H9 (cell line): ENCODE measurements at regions not wholly inside any gene's neighbourhood (a gene's known extent, or its start where the extent isn't known, plus 50 kb on each side); places are given as distances from the start of the nearest gene placed in this dataset.
A peak's percentile ranks its signal among the peaks of the same experiment; 100 is the strongest.

Source experiments
- DNase-seq: peaks from one replicate; pipeline ENCODE4 v3.0.0-alpha.2; 2017
- H2AFZ ChIP-seq: one replicate; pipeline ENCODE4 v1.6.1; 2013; ENCODE audit warnings: mild to moderate bottlenecking, low read length, control low read depth, moderate library complexity
- H2AK5ac ChIP-seq: 2 replicates; pipeline ENCODE4 v1.6.1; 2013; ENCODE audit warnings: low read length, control low read depth, mixed read lengths; ENCODE audit not compliant: insufficient read length
- H2BK120ac ChIP-seq: one replicate; pipeline ENCODE4 v1.6.1; 2013; ENCODE audit warnings: low read depth, mild to moderate bottlenecking, low read length, control low read depth, inconsistent platforms; ENCODE audit not compliant: poor library complexity, severe bottlenecking
- H2BK12ac ChIP-seq: 2 replicates; pipeline ENCODE4 v1.6.1; 2013; ENCODE audit warnings: low read length, control low read depth, mixed read lengths, low read depth; ENCODE audit not compliant: insufficient read length
- H2BK15ac ChIP-seq: 2 replicates; pipeline ENCODE4 v1.6.1; 2013; ENCODE audit warnings: low read depth, low read length, control low read depth
- H2BK20ac ChIP-seq: one replicate; pipeline ENCODE4 v1.6.1; 2013; ENCODE audit warnings: low read depth, mild to moderate bottlenecking, low read length, control low read depth, inconsistent platforms; ENCODE audit not compliant: poor library complexity, severe bottlenecking
- H2BK5ac ChIP-seq: 2 replicates; pipeline ENCODE4 v1.6.1; 2013; ENCODE audit warnings: low read length, control low read depth, mixed read lengths; ENCODE audit not compliant: insufficient read length
- H3K14ac ChIP-seq: 2 replicates; pipeline ENCODE4 v1.6.1; 2013; ENCODE audit warnings: low read length, control low read depth; ENCODE audit not compliant: insufficient read depth
- H3K18ac ChIP-seq: 2 replicates; pipeline ENCODE4 v1.6.1; 2013; ENCODE audit warnings: low read depth, mild to moderate bottlenecking, mixed read lengths, low read length, control low read depth; ENCODE audit not compliant: insufficient read length
- H3K23ac ChIP-seq: 2 replicates; pipeline ENCODE4 v1.6.1; 2013; ENCODE audit warnings: low read length, control low read depth, mixed read lengths, low read depth; ENCODE audit not compliant: insufficient read length
- H3K23me2 ChIP-seq: 2 replicates; pipeline ENCODE4 v1.6.1; 2013; ENCODE audit warnings: low read depth, mild to moderate bottlenecking, mixed read lengths, low read length, control low read depth; ENCODE audit not compliant: insufficient read length, poor library complexity, severe bottlenecking
- H3K27ac ChIP-seq: 2 replicates; pipeline ENCODE4 v1.5.1; 2013; ENCODE audit warnings: low read length, control low read depth, mixed read lengths, low read depth; ENCODE audit not compliant: insufficient read length
- H3K27me3 ChIP-seq: 2 replicates; pipeline ENCODE4 v1.6.1; 2013; ENCODE audit warnings: low read length, control low read depth, inconsistent platforms; ENCODE audit not compliant: insufficient read depth
- H3K4ac ChIP-seq: 2 replicates; pipeline ENCODE4 v1.6.1; 2013; ENCODE audit warnings: low read depth, mild to moderate bottlenecking, control low read depth, inconsistent platforms, low read length, moderate library complexity
- H3K4me1 ChIP-seq: 2 replicates; pipeline ENCODE4 v1.6.1; 2013; ENCODE audit warnings: low read length, control low read depth, inconsistent platforms; ENCODE audit not compliant: insufficient read depth
- H3K4me2 ChIP-seq: 2 replicates; pipeline ENCODE4 v1.6.1; 2013; ENCODE audit warnings: low read length, control low read depth, mixed read lengths; ENCODE audit not compliant: insufficient read length, insufficient read depth
- H3K56ac ChIP-seq: 2 replicates; pipeline ENCODE4 v1.6.1; 2013; ENCODE audit warnings: low read depth, mild to moderate bottlenecking, mixed read lengths, low read length, control low read depth; ENCODE audit not compliant: insufficient read length
- H3K79me1 ChIP-seq: 2 replicates; pipeline ENCODE4 v1.6.1; 2013; ENCODE audit warnings: low read depth, mild to moderate bottlenecking, moderate library complexity, low read length, control low read depth, inconsistent platforms; ENCODE audit not compliant: insufficient read depth, poor library complexity, severe bottlenecking
- H3K79me2 ChIP-seq: 2 replicates; pipeline ENCODE4 v1.6.1; 2013; ENCODE audit warnings: low read length, control low read depth, inconsistent platforms; ENCODE audit not compliant: insufficient read depth
- H3K9ac ChIP-seq: 2 replicates; pipeline ENCODE4 v1.6.1; 2013; ENCODE audit warnings: low read length, control low read depth, mixed read lengths; ENCODE audit not compliant: insufficient read length; ENCODE audit errors: extremely low read depth
- H3K9me3 ChIP-seq: one replicate; pipeline ENCODE4 v1.6.1; 2013; ENCODE audit warnings: low read depth, low read length, inconsistent platforms; ENCODE audit not compliant: control insufficient read depth
- H3T11ph ChIP-seq: one replicate; pipeline ENCODE4 v1.6.1; 2013; ENCODE audit warnings: mild to moderate bottlenecking, low read length, control low read depth, inconsistent platforms
- H4K20me1 ChIP-seq: one replicate; pipeline ENCODE4 v1.6.1; 2013; ENCODE audit not compliant: control insufficient read depth, insufficient read length, insufficient read depth
- H4K5ac ChIP-seq: 2 replicates; pipeline ENCODE4 v1.6.1; 2013; ENCODE audit warnings: low read depth, mild to moderate bottlenecking, mixed read lengths, low read length, control low read depth; ENCODE audit not compliant: insufficient read length
- H4K8ac ChIP-seq: replicated peaks from 2 replicates; pipeline ENCODE4 v1.6.1; 2013; ENCODE audit warnings: low read length, control low read depth, mixed read lengths, low read depth; ENCODE audit not compliant: insufficient read length
- H4K91ac ChIP-seq: 2 replicates; pipeline ENCODE4 v1.6.1; 2013; ENCODE audit warnings: low read depth, mild to moderate bottlenecking, moderate library complexity, mixed read lengths, low read length, control low read depth; ENCODE audit not compliant: insufficient read length
- H3K27ac Mint-ChIP-seq, 3 experiments: 2 replicates in 2 of 3; 3 replicates in 1 of 3; pipeline ENCODE4 v1.8.0; 2020 to 2021; ENCODE audit warnings: mixed read lengths in 3 of 3, mild to moderate bottlenecking in 1 of 3, moderate library complexity in 1 of 3
- H3K27me3 Mint-ChIP-seq: 2 replicates; pipeline ENCODE4 v1.8.0; 2021; ENCODE audit warnings: low read depth, mild to moderate bottlenecking, moderate library complexity, mixed read lengths
- H3K36me3 Mint-ChIP-seq, 3 experiments: 2 replicates in 2 of 3; 3 replicates in 1 of 3; pipeline ENCODE4 v1.8.0; 2020 to 2021; ENCODE audit warnings: low read depth in 3 of 3, mixed read lengths in 3 of 3; ENCODE audit not compliant: insufficient read depth in 1 of 3
- H3K4me1 Mint-ChIP-seq, 2 experiments: 2 replicates each; pipeline ENCODE4 v1.8.0; 2020; ENCODE audit warnings: mixed read lengths in 2 of 2
- H3K4me3 Mint-ChIP-seq, 2 experiments: 2 replicates in 1 of 2; 3 replicates in 1 of 2; pipeline ENCODE4 v1.8.0; 2020 to 2021; ENCODE audit warnings: mild to moderate bottlenecking in 2 of 2, mixed read lengths in 2 of 2, moderate library complexity in 1 of 2
- H3K9me3 Mint-ChIP-seq, 2 experiments: 2 replicates in 1 of 2; 3 replicates in 1 of 2; pipeline ENCODE4 v1.8.0; 2020; ENCODE audit warnings: mild to moderate bottlenecking in 2 of 2, mixed read lengths in 2 of 2, moderate library complexity in 1 of 2
- WGBS: extraction: QIAGEN DNeasy Blood & Tissue Kit; methylation state at CpG from one replicate; pipeline ENCODE4 v1.1.7; 2013; ENCODE audit warnings: missing lambda C conversion rate, low lambda C conversion rate, mixed read lengths; ENCODE audit not compliant: insufficient read length; ENCODE audit errors: extremely low coverage; 5-methylcytosine and 5-hydroxymethylcytosine counted together
- TF ChIP-seq, protein P1 (sequence below): fragments of 200-600 bp; sonication (generic); conservative IDR thresholded peaks from 3 replicates; pipeline ENCODE4 v1.8.0; 2021; ENCODE audit warnings: antibody characterized with exemption, mild to moderate bottlenecking

DNA sequence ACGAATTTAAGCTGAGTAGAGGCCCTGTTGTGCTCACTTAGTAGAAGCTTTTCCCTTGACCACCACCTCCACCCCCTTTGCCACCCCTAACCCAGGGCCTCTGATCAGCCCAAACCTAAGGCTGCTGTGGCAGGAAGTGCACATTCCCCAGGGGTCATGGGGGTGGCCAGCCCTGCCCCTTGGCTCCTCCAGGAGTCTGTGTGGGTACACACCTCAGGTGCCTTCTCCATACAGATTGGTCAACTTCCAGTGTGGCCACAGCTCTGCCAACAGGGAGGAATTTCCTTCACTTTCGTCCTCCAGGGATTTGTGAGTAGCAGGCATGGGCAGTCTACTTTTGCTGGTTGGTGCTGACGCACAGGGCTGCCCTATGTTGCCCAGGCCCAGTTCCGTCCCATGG lies 249.9 kb upstream of the ZNF32 start:
- H3K4me1 ChIP-seq, result no peaks in the 10 kb centered on the region
- no peak overlapping the region for H2BK12ac ChIP-seq
- H3K79me2 ChIP-seq, result no peaks in the 10 kb centered on the region
- H3K9me3 ChIP-seq, result no peaks in the 10 kb centered on the region
- H3K27ac Mint-ChIP-seq, result no peak overlapping the region
- no peak overlapping the region for H3K23ac ChIP-seq
- H2BK5ac ChIP-seq, result no peak overlapping the region
- no peak overlapping the region for H3K4me3 Mint-ChIP-seq
- H3K4me2 ChIP-seq, result no peak overlapping the region
- no peak overlapping the region for H3K4ac ChIP-seq
- no peaks in the 10 kb centered on the region; a peak in 2 of 7 replicates for H3K36me3 Mint-ChIP-seq
- WGBS, result no CpG with 5 or more reads among the region's 4 CpGs
- no peak overlapping the region for H4K8ac ChIP-seq
- no peak overlapping the region for H3K27ac ChIP-seq
- H4K91ac ChIP-seq, result no peak overlapping the region
- no peak overlapping the region for H2BK120ac ChIP-seq
- no peak overlapping the region for H2AK5ac ChIP-seq
- no peak overlapping the region for H2BK15ac ChIP-seq
- H3K4me1 Mint-ChIP-seq, result no peaks in the 10 kb centered on the region
- no peaks in the 10 kb centered on the region for H4K20me1 ChIP-seq
- no peak overlapping the region for H2BK20ac ChIP-seq
- H4K5ac ChIP-seq, result no peak overlapping the region
- H3K56ac ChIP-seq, result no peak overlapping the region
- H3K79me1 ChIP-seq, result no peaks in the 10 kb centered on the region
- H2AFZ ChIP-seq, result no peak overlapping the region
- TF ChIP-seq, protein P1, sequence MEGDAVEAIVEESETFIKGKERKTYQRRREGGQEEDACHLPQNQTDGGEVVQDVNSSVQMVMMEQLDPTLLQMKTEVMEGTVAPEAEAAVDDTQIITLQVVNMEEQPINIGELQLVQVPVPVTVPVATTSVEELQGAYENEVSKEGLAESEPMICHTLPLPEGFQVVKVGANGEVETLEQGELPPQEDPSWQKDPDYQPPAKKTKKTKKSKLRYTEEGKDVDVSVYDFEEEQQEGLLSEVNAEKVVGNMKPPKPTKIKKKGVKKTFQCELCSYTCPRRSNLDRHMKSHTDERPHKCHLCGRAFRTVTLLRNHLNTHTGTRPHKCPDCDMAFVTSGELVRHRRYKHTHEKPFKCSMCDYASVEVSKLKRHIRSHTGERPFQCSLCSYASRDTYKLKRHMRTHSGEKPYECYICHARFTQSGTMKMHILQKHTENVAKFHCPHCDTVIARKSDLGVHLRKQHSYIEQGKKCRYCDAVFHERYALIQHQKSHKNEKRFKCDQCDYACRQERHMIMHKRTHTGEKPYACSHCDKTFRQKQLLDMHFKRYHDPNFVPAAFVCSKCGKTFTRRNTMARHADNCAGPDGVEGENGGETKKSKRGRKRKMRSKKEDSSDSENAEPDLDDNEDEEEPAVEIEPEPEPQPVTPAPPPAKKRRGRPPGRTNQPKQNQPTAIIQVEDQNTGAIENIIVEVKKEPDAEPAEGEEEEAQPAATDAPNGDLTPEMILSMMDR, result no peak
- H3K27me3 Mint-ChIP-seq, result no peaks in the 10 kb centered on the region; the same call in 1 of the 2 replicates
- H3K14ac ChIP-seq, result no peak overlapping the region
- no peak overlapping the region for H3T11ph ChIP-seq
- H3K23me2 ChIP-seq, result no peaks in the 10 kb centered on the region
- H3K27me3 ChIP-seq, result no peaks in the 10 kb centered on the region
- no peaks in the 10 kb centered on the region for H3K9me3 Mint-ChIP-seq
- peak overlapping the region; percentile 29 for H3K18ac ChIP-seq
- no peak overlapping the region for H3K9ac ChIP-seq
- peak; percentile 15 for DNase-seq
